ENCODE measurements at regions not wholly inside any gene's neighbourhood (a gene's known extent, or its start where the extent isn't known, plus 50 kb on each side); places are given as distances from the start of the nearest gene placed in this dataset.
"Not testable (repeated sequence)": the region's sequence is repeated elsewhere in the genome, so short reads cannot be mapped to it uniquely, and the experiment has no call there.

DNA sequence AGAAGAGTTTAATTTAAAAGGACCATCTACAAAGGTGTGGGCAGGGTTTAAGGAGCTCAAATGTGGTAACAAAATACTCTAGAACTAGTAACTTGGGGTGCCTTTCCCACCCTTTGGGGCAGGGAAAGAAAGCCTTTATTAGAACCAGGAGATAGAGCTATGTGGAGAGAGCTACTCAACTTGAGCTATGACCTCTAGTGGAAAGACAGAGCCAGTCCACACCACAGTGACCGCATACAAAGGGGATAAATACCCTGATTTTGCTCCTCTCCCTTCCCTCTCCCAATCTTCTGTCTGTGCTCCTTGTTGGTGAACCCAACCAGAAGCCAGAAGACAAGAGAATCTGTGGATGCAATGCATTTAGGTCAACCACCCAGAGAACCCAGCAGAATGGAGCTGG, 54.4 kb upstream of the JAK1 start:
- no peak for DNase-seq
- intact Hi-C loops (cut with DNase I) = no loop called here
- ATAC-seq = peak; percentile 57 to 64

DNA sequence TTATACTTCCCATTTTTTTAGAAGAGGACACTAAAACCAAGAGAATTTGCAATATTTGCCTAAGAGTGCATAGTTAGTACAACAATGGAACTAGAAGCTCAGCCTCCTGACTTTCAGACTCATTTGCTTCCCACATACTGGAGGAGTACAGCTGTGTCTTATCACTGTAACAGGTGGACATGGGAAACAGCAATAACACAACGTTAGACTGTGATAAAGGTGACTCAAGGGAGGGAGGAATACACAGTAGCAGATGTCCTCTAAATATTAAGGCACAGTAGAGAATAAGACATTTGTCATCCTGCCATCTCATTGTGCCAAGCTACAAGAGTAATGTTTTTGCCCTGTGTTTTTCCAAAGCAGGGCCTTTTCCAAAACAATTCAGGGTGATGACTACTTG, 55.4 kb upstream of the JAK1 start:
- intact Hi-C loops (cut with DNase I) = no loop called here
- ATAC-seq = peak in 1 of 2 donors; percentile 71

DNA sequence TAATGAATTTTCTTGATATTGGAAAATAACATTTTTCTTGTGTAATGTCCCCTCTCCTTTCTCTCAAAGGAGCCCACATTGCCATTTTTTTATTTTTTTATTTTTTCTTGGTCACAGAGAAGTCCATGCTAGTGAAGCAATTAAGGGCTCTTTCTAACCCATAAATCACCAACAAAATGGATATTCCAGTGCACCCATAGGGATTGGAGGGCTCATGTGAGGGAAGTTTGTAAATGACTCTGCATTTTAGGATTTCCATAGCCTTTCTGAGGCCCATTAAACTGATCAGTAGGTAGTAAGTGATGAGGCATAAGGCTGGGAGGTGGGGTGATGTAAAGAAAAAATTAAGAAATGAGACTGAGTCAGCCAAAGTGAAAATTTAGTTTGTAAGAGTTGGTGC, 55.9 kb upstream of the JAK1 start:
- intact Hi-C loops (cut with DNase I) = no loop called here
- DNase-seq = no peak
- ATAC-seq = no peak

More for the DNA sequence above, 55.4 kb upstream of the JAK1 start:
- DNase-seq = no peak

DNA sequence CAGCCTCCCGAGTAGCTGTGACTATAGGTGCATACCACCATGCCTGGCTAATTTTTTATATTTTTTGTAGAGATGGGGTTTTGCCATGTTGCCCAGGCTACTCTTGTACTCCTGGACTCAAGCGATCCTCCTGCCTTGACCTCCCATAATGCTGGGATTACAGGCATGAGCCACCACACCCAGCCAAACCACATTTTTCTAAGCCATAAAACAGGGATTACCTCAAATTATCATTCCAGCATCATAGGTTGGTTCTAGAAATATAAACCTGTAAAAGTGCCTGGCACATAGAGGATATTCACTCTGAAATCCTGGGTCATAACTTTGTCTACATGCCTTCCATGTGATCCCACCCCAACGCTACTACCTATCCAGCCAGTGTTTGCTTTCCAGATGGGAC, 59.4 kb upstream of the JAK1 start:
- intact Hi-C loops (cut with DNase I) = no loop called here
- no peak for DNase-seq
- ATAC-seq = no peak

DNA sequence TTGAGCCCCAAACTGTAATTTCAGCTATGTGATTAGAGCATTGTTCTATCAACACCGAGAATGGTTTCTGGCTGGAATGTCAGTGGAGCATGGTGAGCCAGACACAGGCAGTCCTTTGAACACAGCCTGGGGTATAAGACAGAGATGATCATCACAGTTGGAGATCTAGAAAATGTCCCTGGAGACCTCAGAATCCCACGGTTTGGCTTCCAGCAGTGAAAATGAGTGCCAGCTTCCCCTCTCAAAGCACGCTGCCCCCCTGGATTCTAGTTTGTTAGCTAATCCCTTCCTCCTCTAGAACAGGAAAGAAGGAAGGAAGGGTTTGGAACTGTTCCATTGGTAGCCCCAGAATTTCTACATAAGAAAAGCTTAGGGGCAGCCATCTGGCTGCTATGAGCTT, 59.9 kb upstream of the JAK1 start:
- ATAC-seq (no peak), DNase-seq (no peak)
- intact Hi-C loops (cut with DNase I) = no loop called here

DNA sequence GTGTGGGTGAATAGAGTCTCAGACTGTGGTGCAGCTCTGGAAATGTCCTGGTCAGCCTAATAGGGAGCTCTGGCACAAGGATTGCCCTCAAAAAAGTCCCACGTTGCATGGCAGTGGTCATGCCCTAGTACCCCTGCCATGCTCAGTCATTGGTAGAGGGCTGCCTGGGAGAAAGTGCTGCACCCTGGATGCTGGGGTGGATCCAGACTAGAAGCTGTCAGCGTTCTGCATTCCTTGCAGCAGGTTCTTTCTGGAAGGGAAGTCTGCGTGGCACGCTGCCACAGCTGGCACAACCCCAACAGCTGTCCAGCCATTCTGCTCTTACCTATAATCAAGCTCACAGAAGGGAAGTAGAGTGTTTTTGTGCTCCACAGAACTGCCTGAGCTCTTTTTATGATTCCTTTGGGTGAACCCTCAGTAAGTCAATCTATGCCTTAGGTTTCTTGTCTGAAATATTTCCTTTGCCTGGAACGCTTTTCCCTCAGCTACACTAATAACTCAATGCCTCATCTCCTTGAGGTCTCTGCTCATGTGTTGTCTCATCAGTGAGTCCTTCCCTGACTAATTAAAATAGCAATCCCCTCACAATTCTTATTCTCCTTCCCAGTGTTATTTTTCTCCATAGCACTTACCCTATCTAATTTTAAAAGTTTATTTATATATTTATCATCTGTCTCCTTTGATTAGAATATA, 61.5 kb upstream of the JAK1 start:
- ATAC-seq (peak; percentile 47 to 82), DNase-seq (peak; percentile 63)
- intact Hi-C loops (cut with DNase I) = no loop called here

DNA sequence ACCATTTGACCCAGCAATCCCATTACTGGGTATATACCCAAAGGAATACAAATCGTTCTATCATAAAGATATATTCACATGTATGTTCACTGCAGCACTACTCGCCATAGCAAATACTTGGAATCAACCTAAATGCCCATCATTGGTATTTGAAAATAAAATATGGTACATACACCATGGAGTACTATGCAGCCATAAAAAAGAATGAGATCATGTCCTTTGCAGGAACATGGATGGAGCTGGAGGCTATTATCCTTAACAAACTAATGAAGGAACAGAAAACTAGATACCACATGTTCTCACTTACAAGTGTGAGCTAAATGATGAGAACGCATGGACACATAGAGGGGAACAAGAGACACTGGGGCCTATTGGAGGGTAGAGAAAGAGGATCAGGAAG, 63.1 kb upstream of the JAK1 start:
- ATAC-seq; DNase-seq; intact Hi-C loops (cut with DNase I): not testable (repeated sequence)

DNA sequence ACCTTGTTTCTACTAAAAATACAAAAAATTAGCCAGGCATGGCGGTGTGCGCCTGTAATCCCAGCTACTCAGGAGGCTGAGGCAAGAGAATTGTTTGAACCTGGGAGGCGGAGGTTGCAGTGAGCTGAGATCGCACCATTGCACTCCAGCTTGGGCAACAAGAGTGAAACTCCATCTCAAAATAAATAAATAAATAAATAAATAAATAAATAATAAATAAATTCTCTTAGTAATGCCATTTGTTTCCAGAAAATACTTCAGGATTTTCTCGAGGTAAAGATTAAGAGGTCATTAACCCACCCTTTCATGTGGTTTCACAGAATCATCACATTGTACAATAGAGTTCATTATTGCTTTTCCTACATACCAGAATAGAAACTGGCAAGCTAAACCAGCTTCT, 68.5 kb upstream of the JAK1 start:
- ATAC-seq; intact Hi-C loops (cut with DNase I); DNase-seq: not testable (repeated sequence)

DNA sequence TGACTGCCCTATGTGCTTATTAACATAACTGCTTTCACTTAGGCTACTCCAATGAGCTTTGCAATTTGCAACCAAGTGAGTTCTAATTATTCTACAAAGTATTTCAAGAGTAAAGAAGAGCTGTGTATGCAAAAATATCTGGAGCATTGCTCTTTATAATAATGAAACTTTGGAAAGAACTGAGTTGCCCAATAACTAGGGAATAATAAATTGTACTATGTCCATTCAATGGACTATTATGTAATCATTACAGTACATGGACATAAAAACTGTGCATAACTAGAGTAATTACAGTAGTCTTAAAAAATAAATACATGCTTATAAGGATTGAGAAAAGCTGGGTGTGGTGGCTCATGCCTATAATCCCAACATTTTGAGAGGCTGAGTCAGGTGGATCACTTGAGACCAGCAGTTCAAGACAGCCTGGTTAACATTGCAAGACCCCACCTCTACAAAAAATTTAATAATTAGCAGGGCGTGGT, 70.3 kb upstream of the JAK1 start:
- intact Hi-C loops (cut with DNase I) = no loop called here
- DNase-seq = no peak
- ATAC-seq = no peak

DNA sequence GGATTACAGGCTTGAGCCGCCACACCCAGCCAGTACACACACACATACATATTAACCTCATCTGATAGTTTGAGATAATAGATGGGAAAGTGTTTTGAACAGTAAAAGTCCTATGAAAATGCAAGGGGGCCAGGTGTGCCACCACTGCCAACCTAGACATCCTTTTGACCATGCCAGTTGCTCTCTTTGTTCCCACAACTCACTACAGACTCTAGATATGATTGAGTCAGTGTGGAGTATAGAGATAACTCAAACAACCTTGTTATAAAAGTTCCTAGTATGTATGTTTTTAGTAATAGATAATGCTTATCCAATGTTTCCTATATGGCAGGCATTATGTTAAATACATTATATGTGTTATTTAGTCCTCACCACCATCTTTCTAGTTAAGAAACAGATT, 72.7 kb upstream of the JAK1 start:
- ATAC-seq (no peak), DNase-seq (no peak)
- intact Hi-C loops (cut with DNase I) = no loop called here

DNA sequence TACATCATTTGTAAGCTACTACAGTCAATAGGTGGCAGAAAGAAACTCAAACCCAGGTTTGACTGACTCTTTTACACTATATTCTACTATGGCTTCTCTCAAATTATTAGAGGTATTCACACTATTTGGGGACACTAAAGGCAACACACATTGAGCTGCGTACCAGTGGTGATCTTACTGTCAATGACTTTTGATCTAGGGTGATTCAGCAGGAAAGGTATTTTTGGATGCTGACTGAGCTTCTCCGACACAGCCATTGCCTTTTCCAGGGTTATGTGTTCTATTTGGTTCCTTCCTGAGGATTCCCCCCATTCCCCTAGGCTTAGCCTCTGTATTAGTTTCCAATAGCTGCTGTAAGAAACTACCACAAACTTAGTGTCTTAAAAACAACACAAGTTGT, 73.2 kb upstream of the JAK1 start:
- ATAC-seq (no peak), DNase-seq (no peak)
- intact Hi-C loops (cut with DNase I) = no loop called here

DNA sequence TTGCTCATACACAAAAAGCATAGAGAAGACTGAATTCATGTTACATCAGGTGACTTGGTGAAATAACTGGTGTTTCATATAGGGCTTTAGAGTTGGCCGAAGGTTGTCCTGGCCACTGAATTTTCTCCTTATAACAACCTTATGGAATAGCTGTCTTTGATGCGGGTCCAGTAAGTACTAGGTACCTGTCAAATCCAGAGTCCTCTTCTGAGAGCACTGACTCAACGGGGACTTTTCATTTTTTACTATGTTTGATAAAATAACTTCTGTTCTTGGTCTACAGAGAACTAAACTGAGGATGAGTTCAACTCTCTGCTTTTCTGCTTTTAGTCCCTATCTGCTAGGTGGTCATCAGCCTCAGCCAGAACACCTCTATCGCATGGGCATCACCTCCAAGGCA, 76.1 kb upstream of the JAK1 start:
- ATAC-seq (no peak), DNase-seq (no peak)
- intact Hi-C loops (cut with DNase I) = no loop called here

DNA sequence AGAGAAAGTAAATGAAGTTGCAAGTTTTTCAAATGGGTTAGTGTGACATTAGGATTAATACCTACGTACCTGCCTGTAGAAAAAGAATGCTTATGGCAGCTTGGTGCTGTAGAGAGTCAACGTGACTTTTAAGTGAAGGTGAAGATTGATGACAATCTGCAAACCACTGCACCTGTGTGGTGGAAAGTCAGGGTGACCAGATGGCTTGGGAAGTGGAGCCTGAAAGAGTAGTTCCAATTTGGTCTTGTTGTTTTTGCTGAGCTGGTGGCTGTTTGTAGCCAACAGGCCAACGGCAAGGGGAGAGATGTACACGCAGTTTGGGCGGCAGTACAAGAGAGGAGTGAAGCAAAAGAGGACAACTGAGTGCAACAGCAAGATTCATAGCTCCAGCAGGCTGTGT, 78.1 kb upstream of the JAK1 start:
- DNase-seq (no peak), ATAC-seq (no peak)
- intact Hi-C loops (cut with DNase I) = no loop called here

DNA sequence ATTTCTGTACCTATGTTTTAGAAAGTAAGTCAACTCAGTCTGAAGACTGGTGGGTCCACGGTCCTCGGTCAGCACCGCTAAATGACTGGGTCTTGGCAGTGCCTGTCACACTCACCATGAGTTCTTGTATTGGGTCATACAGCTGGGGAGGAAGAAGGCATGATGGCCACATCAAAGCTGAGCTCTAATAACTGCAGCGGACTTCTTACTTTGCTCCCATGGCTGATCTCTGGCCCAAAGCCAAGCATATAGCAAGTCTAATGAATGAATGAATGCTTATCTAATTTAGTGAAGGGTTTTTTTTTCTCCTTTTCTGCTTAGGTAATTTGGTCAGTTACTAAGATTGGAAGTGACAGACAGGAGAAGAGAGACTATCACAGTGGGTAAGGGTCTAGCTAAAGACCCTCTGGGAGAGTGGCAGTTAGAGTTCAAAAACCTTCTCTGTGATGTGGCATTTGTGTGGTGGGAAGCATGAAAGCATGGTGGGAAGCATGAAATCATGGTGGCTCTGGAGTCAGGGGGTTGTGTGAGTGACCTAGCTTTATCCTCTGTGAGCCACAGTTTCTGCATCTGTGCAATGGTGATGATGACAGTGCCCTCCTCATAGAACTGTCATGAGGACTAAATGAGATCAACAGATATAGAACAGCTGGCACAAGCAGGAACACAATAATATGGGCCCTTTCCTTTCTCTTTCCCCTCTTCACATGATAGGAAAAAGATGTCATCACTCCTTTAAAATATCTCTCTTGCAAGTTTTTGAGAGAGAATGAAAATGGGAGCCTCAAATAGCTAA, 78.9 kb upstream of the JAK1 start:
- intact Hi-C loops (cut with DNase I) = no loop called here
- no peak for ATAC-seq
- no peak for DNase-seq

DNA sequence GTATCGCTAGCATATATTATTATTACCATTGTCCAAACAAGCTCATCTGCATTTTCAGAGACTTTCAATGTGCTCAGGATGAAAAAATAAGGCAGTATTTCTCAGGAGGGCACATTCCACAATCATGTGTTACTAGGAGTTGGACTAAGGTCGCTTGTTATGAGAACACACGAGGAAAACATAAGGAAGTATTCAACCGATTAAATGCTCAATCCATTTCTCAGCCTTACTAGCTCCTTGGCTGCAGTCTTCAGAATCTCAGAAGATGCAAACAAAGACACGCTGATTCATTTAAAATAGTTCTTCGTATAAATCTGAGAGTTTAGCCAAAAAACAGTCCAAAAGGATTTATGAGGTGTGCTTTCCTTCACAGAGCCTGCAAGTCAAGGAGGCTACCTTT, 82.0 kb upstream of the JAK1 start:
- DNase-seq (no peak), ATAC-seq (no peak)
- intact Hi-C loops (cut with DNase I) = no loop called here

DNA sequence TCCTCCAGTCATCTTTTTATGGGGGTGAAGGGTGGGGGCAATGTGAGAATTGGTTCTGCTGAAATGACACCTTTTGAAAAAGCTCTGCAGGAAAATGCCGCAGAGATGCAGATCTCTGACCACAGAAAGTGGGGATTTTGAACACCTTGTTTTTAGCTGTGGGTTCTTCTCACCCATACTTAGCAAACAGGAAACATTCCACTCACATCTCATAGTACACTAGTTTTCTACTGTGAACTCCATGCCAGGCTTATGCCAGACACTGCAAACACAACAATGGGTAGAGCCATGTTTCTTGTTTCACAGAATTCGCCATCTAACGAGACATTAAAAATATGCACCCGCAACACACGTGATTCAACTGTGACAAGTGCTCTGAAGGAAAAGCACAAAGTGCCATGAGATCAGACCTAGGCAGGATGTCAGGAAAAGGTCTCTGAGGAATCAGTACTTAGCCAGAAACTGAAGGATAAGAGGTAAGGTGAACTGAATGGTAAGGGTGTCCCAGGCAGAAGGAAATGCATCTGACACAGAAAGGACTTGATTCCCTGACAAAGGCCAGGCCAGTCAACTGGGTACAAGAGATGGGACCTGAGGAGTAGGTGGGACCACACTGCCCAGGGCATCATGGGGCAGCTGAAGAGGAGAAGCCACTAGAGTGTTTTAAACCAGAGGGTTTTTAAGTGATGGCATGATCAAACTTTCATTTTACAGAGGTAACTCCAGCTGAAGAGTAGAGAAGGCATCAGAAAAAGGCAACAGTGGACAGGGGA, 83.8 kb upstream of the JAK1 start:
- no peak for ATAC-seq
- intact Hi-C loops (cut with DNase I) = loop anchor here in 1 of 2 donors (10.0 kb wide), 1 partner anchor 375 kb away; the partner anchor contains the start of genes LEPR and LEPROT
- no peak for DNase-seq

DNA sequence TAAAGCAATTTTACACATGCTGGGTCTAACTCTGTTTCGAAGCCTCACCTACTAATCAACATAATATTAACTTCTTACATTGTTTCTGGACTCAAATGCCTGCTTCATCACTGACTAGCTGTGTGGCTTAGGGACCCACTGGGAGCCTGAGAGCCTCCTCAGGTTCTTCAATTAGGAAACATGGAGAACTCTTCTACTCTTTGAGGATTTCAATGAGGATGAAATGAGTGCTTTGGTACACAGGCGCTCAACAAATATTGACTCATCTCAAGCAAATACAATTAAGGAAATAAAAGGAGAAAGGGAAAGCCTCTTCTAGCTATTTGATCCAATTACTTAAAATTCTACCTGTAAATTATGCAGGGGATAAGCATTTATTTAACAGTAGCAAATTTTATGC, 84.4 kb upstream of the JAK1 start:
- intact Hi-C loops (cut with DNase I) = loop anchor here in 1 of 2 donors (10.0 kb wide), 1 partner anchor 374 kb away; the partner anchor contains the start of genes LEPR and LEPROT
- no peak for ATAC-seq
- DNase-seq = no peak

DNA sequence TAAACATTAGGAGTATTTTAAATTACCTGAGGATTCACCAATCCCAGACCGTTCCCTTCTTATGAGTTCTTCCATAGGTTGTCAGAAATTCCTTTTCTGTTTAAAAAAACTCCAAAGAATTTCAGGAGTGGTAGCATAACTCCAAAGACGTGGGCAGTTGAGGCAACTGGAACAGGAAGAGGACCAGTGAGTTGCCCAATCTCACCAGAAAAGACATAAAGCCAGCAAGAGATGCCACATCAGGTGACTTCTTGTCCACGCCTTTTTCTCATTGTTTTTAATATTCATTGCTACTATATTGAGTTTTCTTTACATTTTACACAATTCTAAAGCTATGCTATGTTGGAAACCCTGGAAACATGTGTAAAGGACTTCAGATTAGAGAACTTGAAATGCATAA, 88.1 kb upstream of the JAK1 start:
- intact Hi-C loops (cut with DNase I) = loop anchor here in 1 of 2 donors (10.0 kb wide), 1 partner anchor 370 kb away; the partner anchor contains the start of genes LEPR and LEPROT
- no peak for DNase-seq
- ATAC-seq = no peak

DNA sequence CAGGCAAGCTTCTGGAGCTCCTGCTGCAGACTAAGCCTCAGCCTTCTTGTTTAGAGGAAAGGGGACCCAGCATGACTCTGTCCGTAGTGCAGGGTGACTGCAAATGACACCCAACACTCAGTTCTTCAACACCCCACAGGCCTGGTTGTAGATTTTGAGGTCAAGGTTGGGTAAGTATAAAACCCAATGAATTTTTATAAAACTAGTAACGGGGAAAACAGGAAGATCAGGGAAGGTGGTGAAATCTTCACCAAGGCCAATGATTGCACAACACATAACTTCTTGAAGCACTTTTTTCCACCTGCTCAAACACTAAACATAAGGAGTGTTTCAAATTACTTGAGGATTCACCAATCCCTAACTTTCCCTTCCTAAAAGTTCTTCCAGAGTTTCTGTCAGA, 89.4 kb upstream of the JAK1 start:
- intact Hi-C loops (cut with DNase I) = loop anchor here in 1 of 2 donors (10.0 kb wide), 1 partner anchor 369 kb away; the partner anchor contains the start of genes LEPR and LEPROT
- ATAC-seq (peak; percentile 14 to 33), DNase-seq (no peak)

DNA sequence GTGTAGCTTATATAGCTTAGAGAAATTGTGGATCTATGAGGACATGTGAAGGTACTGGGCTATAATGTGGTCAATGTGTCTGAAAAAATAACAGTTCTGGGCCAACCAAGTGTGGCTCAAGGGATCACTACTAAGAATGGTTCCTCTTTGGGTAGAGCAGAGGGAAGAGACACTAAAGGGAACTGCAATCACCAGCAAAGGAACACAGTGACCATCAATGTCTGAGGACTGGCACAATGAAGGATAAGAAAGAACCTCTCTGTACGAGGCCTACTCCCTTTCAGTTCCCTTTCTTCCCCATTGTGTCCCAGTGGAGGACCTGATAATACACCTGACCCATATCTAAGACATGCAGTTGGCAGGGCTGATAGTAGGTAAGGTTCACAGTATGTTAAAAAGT, 89.9 kb upstream of the JAK1 start:
- intact Hi-C loops (cut with DNase I) = loop anchor here in 1 of 2 donors (10.0 kb wide), 1 partner anchor 369 kb away; the partner anchor contains the start of genes LEPR and LEPROT
- DNase-seq (no peak), ATAC-seq (peak; percentile 29 to 54)

Data from left cardiac atrium (tissue), 4 donors.